ENCODE measurements at regions not wholly inside any gene's neighbourhood (a gene's known extent, or its start where the extent isn't known, plus 50 kb on each side); places are given as distances from the start of the nearest gene placed in this dataset.

DNA sequence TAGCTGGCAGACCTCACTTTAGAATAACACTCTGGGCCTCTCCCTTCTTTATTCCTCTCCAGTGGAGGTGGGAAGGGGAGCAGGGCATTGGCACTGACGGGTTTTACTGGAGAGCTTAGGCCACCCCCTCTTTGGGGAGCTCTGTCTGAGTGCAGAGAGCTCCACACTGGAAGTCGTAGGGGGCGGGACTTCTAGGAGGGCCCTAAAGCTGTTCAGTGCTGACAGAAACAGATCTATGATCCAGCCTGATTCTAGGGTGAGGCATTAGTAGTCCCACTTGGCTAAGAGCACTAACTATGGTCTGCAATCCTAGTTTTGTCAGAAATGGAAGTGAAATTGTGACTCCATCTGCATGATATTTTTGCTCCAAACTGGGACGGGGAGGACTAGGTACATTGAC, 138.7 kb downstream of the MIS18A start:
- no peak for TF ChIP-seq POLR2A (IDR thresholded peaks at IDR 0.05; ENCODE audit: low read length)
- no peak for TF ChIP-seq GATA1 (IDR thresholded peaks at IDR 0.05; ENCODE audit: low read depth, low read length)

Data from erythroblast (primary cell).